HCT116 (cell line): ENCODE measurements at regions not wholly inside any gene's neighbourhood (a gene's known extent, or its start where the extent isn't known, plus 50 kb on each side); places are given as distances from the start of the nearest gene placed in this dataset.

Source experiments
- ATAC-seq: fragments of 200-7000 bp; cut with Tn5 transposase; 2 replicates; pipeline ENCODE4 v1.9.1; 2020; ENCODE audit warnings: mild to moderate bottlenecking, moderate library complexity
- BruUV-seq: library from RNA; stranded (reverse); fragments of 400-500 nt; replicated peaks from 2 replicates; lab custom pipeline; 2021; lab: Mats Ljungman, UMichigan
- CTCF ChIA-PET: fragments of 300-600 bp; sonication (Branson Sonifier 250); formaldehyde crosslinking; loops from one replicate; lab custom pipeline; 2021; ENCODE audit warnings: antibody characterized with exemption; lab: Charles Lee
- POLR2A ChIA-PET: fragments of 300-600, 350-600 bp; sonication (Branson Sonifier 250); formaldehyde crosslinking; loops from one replicate; lab custom pipeline; 2021; ENCODE audit warnings: antibody characterized with exemption; lab: Charles Lee
- RAD21 ChIA-PET, 2 experiments: fragments of 300-600 bp; sonication (Branson Sonifier 250); formaldehyde crosslinking; loops; one replicate each; lab custom pipeline; 2023; ENCODE audit warnings: low total read pairs in 2 of 2; ENCODE audit not compliant: uncharacterized antibody in 2 of 2, unreplicated experiment in 2 of 2, low non-redundant PET in 1 of 2; lab: Charles Lee
- DNase-seq: peaks from one replicate; pipeline ENCODE4 v3.0.0-alpha.2; 2010; ENCODE audit warnings: low read depth, low spot score
- H2AFZ ChIP-seq: fragments of 200-600 bp; shearing (Covaris generic), sonication (generic); 2 replicates; pipeline ENCODE4 v1.6.1; 2017; ENCODE audit warnings: low read depth, mixed run types, mixed read lengths, antibody characterized with exemption, low read length; ENCODE audit not compliant: poor library complexity, severe bottlenecking
- H3K27ac ChIP-seq: 2 replicates; pipeline ENCODE4 v1.5.1; 2012; ENCODE audit warnings: low read depth, low read length
- H3K27me3 ChIP-seq: fragments of 200-600 bp; sonication (generic); 2 replicates; pipeline ENCODE4 v1.6.1; 2016; ENCODE audit warnings: mixed run types, low read length, mixed read lengths; ENCODE audit not compliant: insufficient read depth
- H3K36me3 ChIP-seq, 2 experiments: fragments of 200-500 bp in 1 of 2; fragments of 200-600 bp in 1 of 2; sonication (Bioruptor generic) in 1 of 2; sonication (generic) in 1 of 2; 2 replicates each; pipeline versions ENCODE4 v1.5.1 to v1.6.1; 2014 to 2016; ENCODE audit warnings: low read length in 2 of 2, inconsistent platforms in 1 of 2, mixed read lengths in 1 of 2, mixed run types in 1 of 2; ENCODE audit not compliant: insufficient read depth in 2 of 2, control insufficient read depth in 1 of 2
- H3K4me1 ChIP-seq, 2 experiments: fragments of 200-600 bp in 1 of 2; sonication (generic) in 1 of 2; 2 replicates each; pipeline versions ENCODE4 v1.5.1 to v1.6.1; 2012 to 2017; ENCODE audit warnings: low read length in 2 of 2, inconsistent platforms in 1 of 2, mild to moderate bottlenecking in 1 of 2, mixed read lengths in 1 of 2, mixed run types in 1 of 2, moderate library complexity in 1 of 2; ENCODE audit not compliant: insufficient read depth in 2 of 2, control insufficient read depth in 1 of 2
- H3K4me2 ChIP-seq: fragments of 200-600 bp; sonication (generic); 2 replicates; pipeline ENCODE4 v1.6.1; 2017; ENCODE audit warnings: mixed run types, low read length, mixed read lengths
- H3K4me3 ChIP-seq, 2 experiments: fragments of 200-600 bp in 1 of 2; sonication (generic) in 1 of 2; replicated peaks in 1 of 2; 2 replicates each; pipeline ENCODE4 v1.5.1; 2011 to 2016; ENCODE audit warnings: low read length in 2 of 2, control low read depth in 1 of 2, low read depth in 1 of 2, mild to moderate bottlenecking in 1 of 2, mixed read lengths in 1 of 2, mixed run types in 1 of 2
- H3K79me2 ChIP-seq: fragments of 200-600 bp; sonication (generic); 2 replicates; pipeline ENCODE4 v1.6.1; 2017; ENCODE audit warnings: mild to moderate bottlenecking, mixed run types, low read length, moderate library complexity, mixed read lengths; ENCODE audit not compliant: insufficient read depth
- H3K9ac ChIP-seq: fragments of 200-600 bp; sonication (generic); 2 replicates; pipeline ENCODE4 v1.6.1; 2016; ENCODE audit warnings: low read length, mixed read lengths
- H3K9me2 ChIP-seq: fragments of 200-600 bp; sonication (generic), shearing (Covaris generic); 2 replicates; pipeline ENCODE4 v1.6.1; 2017; ENCODE audit warnings: mixed run types, mild to moderate bottlenecking, moderate library complexity; ENCODE audit not compliant: insufficient read depth
- H3K9me3 ChIP-seq, 2 experiments: fragments of 200-500 bp in 1 of 2; fragments of 200-600 bp in 1 of 2; sonication (Bioruptor generic) in 1 of 2; sonication (generic) in 1 of 2; 2 replicates each; pipeline ENCODE4 v1.6.1; 2014 to 2017; ENCODE audit warnings: low read length in 2 of 2, mixed read lengths in 2 of 2, inconsistent platforms in 1 of 2, low read depth in 1 of 2, mild to moderate bottlenecking in 1 of 2, mixed run types in 1 of 2, moderate library complexity in 1 of 2; ENCODE audit not compliant: control insufficient read depth in 1 of 2, insufficient read depth in 1 of 2
- H4K20me1 ChIP-seq: fragments of 200-600 bp; sonication (generic), shearing (Covaris generic); 2 replicates; pipeline ENCODE4 v1.6.1; 2017; ENCODE audit warnings: mixed run types, mild to moderate bottlenecking, moderate library complexity; ENCODE audit not compliant: insufficient read depth
- CBX3 ChIP-seq: IDR thresholded peaks from 2 replicates; pipeline ENCODE4 v1.6.1; 2012; ENCODE audit warnings: low read depth
- CEBPB ChIP-seq: IDR thresholded peaks from 2 replicates; pipeline ENCODE4 v1.6.1; 2012; ENCODE audit warnings: low read depth
- EGR1 ChIP-seq: IDR thresholded peaks from 2 replicates; pipeline ENCODE4 v1.6.1; 2012; ENCODE audit warnings: low read depth
- EZH2 ChIP-seq: fragments of 200-600 bp; sonication (generic); IDR thresholded peaks from 2 replicates; pipeline ENCODE4 v1.6.1; 2017; ENCODE audit warnings: antibody characterized with exemption, mixed run types
- EZH2phosphoT487 ChIP-seq: fragments of 200-600 bp; IDR thresholded peaks from 2 replicates; pipeline ENCODE4 v1.6.1; 2018; ENCODE audit warnings: antibody characterized with exemption, borderline replicate concordance
- FOSL1 ChIP-seq: IDR thresholded peaks from 2 replicates; pipeline ENCODE4 v1.6.1; 2012; ENCODE audit warnings: low read depth
- POLR2A ChIP-seq: IDR thresholded peaks from 2 replicates; pipeline ENCODE4 v1.7.0; 2011; ENCODE audit warnings: borderline replicate concordance; ENCODE audit not compliant: insufficient read depth, insufficient read length; ENCODE audit errors: extremely low read depth
- POLR2AphosphoS5 ChIP-seq: IDR thresholded peaks from 2 replicates; pipeline ENCODE4 v1.6.1; 2011; ENCODE audit warnings: mild to moderate bottlenecking, low read depth, low read length, moderate library complexity
- RAD21 ChIP-seq: IDR thresholded peaks from 2 replicates; pipeline ENCODE4 v1.6.1; 2012; ENCODE audit warnings: low read depth, mild to moderate bottlenecking
- SP1 ChIP-seq: IDR thresholded peaks from 2 replicates; pipeline ENCODE4 v1.6.1; 2012; ENCODE audit warnings: low read depth
- TCF7L2 ChIP-seq: IDR thresholded peaks from 2 replicates; pipeline ENCODE4 v1.7.0; 2011; ENCODE audit warnings: borderline replicate concordance, inconsistent platforms; ENCODE audit not compliant: insufficient read depth, insufficient read length; ENCODE audit errors: extremely low read depth
- ZFX ChIP-seq: fragments of 450-650 bp; IDR thresholded peaks from 2 replicates; pipeline ENCODE4 v1.6.1; 2017
- ZNF274 ChIP-seq: fragments of 200-500 bp; sonication (Bioruptor generic); IDR thresholded peaks from 2 replicates; pipeline ENCODE4 v1.6.1; 2014; ENCODE audit warnings: mild to moderate bottlenecking, low read depth, low read length, inconsistent platforms
- intact Hi-C: fragments of 100-400 bp; cut with micrococcal nuclease; formaldehyde crosslinking; loops from 2 replicates; pipeline ENCODE4 v1.10.0; 2022
- TF ChIP-seq, protein P1 (sequence below), 3 experiments: fragments of 200-600 bp in 1 of 3; sonication (generic) in 1 of 3; IDR thresholded peaks in 2 of 3; conservative IDR thresholded peaks in 1 of 3; 2 replicates each; pipeline ENCODE4 v1.5.1; 2012 to 2017; ENCODE audit warnings: low read depth in 2 of 3, low read length in 2 of 3, antibody characterized with exemption in 1 of 3, borderline replicate concordance in 1 of 3, control low read depth in 1 of 3, mild to moderate bottlenecking in 1 of 3, mixed read lengths in 1 of 3, mixed run types in 1 of 3, moderate library complexity in 1 of 3; ENCODE audit not compliant: insufficient read depth in 1 of 3
- TF ChIP-seq, protein P2 (sequence below): IDR thresholded peaks from 2 replicates; pipeline ENCODE4 v1.6.1; 2012; ENCODE audit warnings: low read depth
- TF ChIP-seq, protein P3 (sequence below): IDR thresholded peaks from 2 replicates; pipeline ENCODE4 v1.6.1; 2011; ENCODE audit warnings: mild to moderate bottlenecking, low read length, moderate library complexity; ENCODE audit not compliant: insufficient replicate concordance; ENCODE audit errors: extremely low read depth
- TF ChIP-seq, protein P4 (sequence below): IDR thresholded peaks from 2 replicates; pipeline ENCODE4 v1.6.1; 2012

DNA sequence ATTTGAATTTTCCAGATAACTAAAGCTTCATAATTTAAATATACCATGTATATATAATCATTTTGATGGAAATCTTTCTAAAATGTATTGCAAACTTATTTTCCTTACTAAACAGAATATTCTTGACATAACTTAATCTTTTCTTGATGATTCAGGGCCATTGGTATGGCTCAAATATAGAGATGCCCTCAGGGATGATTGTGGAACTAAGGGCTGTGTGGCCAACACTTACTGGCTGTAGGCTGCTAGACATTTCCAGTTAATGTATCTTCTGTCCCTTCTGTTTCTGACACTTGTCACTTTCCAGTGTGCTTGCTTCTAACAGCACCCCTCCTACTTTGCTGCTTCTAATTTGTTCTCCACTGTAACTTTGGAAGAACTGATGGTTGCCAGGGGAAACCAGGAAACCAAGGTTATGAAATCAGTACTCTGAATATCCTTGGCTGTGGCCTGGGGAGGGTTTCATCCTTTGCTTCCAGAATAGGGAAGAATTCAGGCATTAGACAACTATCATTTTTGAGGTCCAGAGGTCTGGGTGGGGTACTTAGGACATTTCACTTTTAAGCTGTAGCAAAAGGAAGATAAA is 697.2 kb downstream of the ETS1 start:
- no peaks in the 10 kb centered on the region for H3K27me3 ChIP-seq
- H3K27ac ChIP-seq, result no peak overlapping the region
- BruUV-seq, result no TSS peak
- no peaks in the 10 kb centered on the region for H3K4me1 ChIP-seq
- H3K4me3 ChIP-seq, result no peak overlapping the region
- DNase-seq (no peak), ATAC-seq (no peak)
- RAD21 ChIA-PET, result no interaction called here
- H3K79me2 ChIP-seq, result no peaks in the 10 kb centered on the region
- no peaks in the 10 kb centered on the region for H3K36me3 ChIP-seq
- H3K9me2 ChIP-seq, result no peaks in the 10 kb centered on the region
- H2AFZ ChIP-seq, result no peak overlapping the region
- no peak for TF ChIP-seq TCF7L2
- TF ChIP-seq, protein P1, sequence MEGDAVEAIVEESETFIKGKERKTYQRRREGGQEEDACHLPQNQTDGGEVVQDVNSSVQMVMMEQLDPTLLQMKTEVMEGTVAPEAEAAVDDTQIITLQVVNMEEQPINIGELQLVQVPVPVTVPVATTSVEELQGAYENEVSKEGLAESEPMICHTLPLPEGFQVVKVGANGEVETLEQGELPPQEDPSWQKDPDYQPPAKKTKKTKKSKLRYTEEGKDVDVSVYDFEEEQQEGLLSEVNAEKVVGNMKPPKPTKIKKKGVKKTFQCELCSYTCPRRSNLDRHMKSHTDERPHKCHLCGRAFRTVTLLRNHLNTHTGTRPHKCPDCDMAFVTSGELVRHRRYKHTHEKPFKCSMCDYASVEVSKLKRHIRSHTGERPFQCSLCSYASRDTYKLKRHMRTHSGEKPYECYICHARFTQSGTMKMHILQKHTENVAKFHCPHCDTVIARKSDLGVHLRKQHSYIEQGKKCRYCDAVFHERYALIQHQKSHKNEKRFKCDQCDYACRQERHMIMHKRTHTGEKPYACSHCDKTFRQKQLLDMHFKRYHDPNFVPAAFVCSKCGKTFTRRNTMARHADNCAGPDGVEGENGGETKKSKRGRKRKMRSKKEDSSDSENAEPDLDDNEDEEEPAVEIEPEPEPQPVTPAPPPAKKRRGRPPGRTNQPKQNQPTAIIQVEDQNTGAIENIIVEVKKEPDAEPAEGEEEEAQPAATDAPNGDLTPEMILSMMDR (IDR thresholded peaks at IDR 0.05 in 2 of 3, conservative IDR thresholded peaks at IDR 0.05 in 1 of 3; ENCODE audit: borderline replicate concordance in 1 of 3, insufficient read depth in 1 of 3, low read depth in 2 of 3, low read length in 2 of 3), result no peak
- TF ChIP-seq EZH2, result no peak
- no peak for TF ChIP-seq RAD21
- TF ChIP-seq FOSL1, result no peak
- no peak for TF ChIP-seq EZH2phosphoT487
- TF ChIP-seq ZNF274, result no peak
- TF ChIP-seq, protein P2, sequence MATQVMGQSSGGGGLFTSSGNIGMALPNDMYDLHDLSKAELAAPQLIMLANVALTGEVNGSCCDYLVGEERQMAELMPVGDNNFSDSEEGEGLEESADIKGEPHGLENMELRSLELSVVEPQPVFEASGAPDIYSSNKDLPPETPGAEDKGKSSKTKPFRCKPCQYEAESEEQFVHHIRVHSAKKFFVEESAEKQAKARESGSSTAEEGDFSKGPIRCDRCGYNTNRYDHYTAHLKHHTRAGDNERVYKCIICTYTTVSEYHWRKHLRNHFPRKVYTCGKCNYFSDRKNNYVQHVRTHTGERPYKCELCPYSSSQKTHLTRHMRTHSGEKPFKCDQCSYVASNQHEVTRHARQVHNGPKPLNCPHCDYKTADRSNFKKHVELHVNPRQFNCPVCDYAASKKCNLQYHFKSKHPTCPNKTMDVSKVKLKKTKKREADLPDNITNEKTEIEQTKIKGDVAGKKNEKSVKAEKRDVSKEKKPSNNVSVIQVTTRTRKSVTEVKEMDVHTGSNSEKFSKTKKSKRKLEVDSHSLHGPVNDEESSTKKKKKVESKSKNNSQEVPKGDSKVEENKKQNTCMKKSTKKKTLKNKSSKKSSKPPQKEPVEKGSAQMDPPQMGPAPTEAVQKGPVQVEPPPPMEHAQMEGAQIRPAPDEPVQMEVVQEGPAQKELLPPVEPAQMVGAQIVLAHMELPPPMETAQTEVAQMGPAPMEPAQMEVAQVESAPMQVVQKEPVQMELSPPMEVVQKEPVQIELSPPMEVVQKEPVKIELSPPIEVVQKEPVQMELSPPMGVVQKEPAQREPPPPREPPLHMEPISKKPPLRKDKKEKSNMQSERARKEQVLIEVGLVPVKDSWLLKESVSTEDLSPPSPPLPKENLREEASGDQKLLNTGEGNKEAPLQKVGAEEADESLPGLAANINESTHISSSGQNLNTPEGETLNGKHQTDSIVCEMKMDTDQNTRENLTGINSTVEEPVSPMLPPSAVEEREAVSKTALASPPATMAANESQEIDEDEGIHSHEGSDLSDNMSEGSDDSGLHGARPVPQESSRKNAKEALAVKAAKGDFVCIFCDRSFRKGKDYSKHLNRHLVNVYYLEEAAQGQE, result no peak
- no peak for TF ChIP-seq SP1
- TF ChIP-seq POLR2A, result no peak
- no peak for TF ChIP-seq CBX3
- no peak for TF ChIP-seq CEBPB
- no peak for TF ChIP-seq ZFX
- TF ChIP-seq, protein P3, sequence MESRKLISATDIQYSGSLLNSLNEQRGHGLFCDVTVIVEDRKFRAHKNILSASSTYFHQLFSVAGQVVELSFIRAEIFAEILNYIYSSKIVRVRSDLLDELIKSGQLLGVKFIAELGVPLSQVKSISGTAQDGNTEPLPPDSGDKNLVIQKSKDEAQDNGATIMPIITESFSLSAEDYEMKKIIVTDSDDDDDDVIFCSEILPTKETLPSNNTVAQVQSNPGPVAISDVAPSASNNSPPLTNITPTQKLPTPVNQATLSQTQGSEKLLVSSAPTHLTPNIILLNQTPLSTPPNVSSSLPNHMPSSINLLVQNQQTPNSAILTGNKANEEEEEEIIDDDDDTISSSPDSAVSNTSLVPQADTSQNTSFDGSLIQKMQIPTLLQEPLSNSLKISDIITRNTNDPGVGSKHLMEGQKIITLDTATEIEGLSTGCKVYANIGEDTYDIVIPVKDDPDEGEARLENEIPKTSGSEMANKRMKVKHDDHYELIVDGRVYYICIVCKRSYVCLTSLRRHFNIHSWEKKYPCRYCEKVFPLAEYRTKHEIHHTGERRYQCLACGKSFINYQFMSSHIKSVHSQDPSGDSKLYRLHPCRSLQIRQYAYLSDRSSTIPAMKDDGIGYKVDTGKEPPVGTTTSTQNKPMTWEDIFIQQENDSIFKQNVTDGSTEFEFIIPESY, result no peak
- no peak for TF ChIP-seq POLR2AphosphoS5
- TF ChIP-seq, protein P4, sequence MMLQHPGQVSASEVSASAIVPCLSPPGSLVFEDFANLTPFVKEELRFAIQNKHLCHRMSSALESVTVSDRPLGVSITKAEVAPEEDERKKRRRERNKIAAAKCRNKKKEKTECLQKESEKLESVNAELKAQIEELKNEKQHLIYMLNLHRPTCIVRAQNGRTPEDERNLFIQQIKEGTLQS, result no peak
- TF ChIP-seq EGR1, result no peak
- H4K20me1 ChIP-seq, result no peaks in the 10 kb centered on the region
- POLR2A ChIA-PET, result no interaction called here
- peaks cover 0 to 14% of the 10 kb centered on the region in 2 experiments; a peak in 2 of 4 replicates for H3K9me3 ChIP-seq
- H3K4me2 ChIP-seq, result no peak overlapping the region
- H3K9ac ChIP-seq, result no peak overlapping the region
- intact Hi-C loops, result no loop called here
- CTCF ChIA-PET, result no interaction called here
